Natural killer cell (primary cell): ENCODE measurements at regions not wholly inside any gene's neighbourhood (a gene's known extent, or its start where the extent isn't known, plus 50 kb on each side); places are given as distances from the start of the nearest gene placed in this dataset.
"Not testable (repeated sequence)": the region's sequence is repeated elsewhere in the genome, so short reads cannot be mapped to it uniquely, and the experiment has no call there.

Experiments
- ATAC-seq, 3 donors: fragments of 150-1000 bp in 2 of 3; fragments of 200-7000 bp in 1 of 3; cut with Tn5 transposase; 1 replicate in 1 of 3; 2 replicates in 2 of 3; pipeline ENCODE4 v1.10.0; 2021; ENCODE audit warnings: mild to moderate bottlenecking in 2 of 3, moderate library complexity in 2 of 3
- DNase-seq, 2 donors: peaks; one replicate each; pipeline versions ENCODE4 v3.0.0 to v3.0.0-alpha.2; 2013 to 2021; ENCODE audit warnings: mixed read lengths in 1 of 2
- H3K27ac ChIP-seq: one replicate; pipeline ENCODE4 v1.5.1; 2013; ENCODE audit warnings: mild to moderate bottlenecking, low read length
- H3K27me3 ChIP-seq: one replicate; pipeline ENCODE4 v1.6.1; 2013; ENCODE audit warnings: low read length; ENCODE audit not compliant: control insufficient read depth, insufficient read depth
- H3K36me3 ChIP-seq: one replicate; pipeline ENCODE4 v1.6.1; 2013; ENCODE audit warnings: low read length; ENCODE audit not compliant: control insufficient read depth, insufficient read depth
- H3K4me1 ChIP-seq: one replicate; pipeline ENCODE4 v1.6.1; 2013; ENCODE audit warnings: low read length; ENCODE audit not compliant: control insufficient read depth, insufficient read depth
- H3K4me3 ChIP-seq: one replicate; pipeline ENCODE4 v1.5.1; 2013; ENCODE audit warnings: low read length
- H3K9me3 ChIP-seq: one replicate; pipeline ENCODE4 v1.6.1; 2013; ENCODE audit warnings: low read length; ENCODE audit not compliant: control insufficient read depth, insufficient read depth
- H3K27ac Mint-ChIP-seq, 2 donors: one replicate each; pipeline ENCODE4 v1.8.0; 2022; ENCODE audit warnings: mild to moderate bottlenecking in 2 of 2, mixed read lengths in 2 of 2, moderate library complexity in 1 of 2
- H3K27me3 Mint-ChIP-seq, 2 donors: one replicate each; pipeline ENCODE4 v1.8.0; 2022; ENCODE audit warnings: low read depth in 2 of 2, mixed read lengths in 2 of 2
- H3K36me3 Mint-ChIP-seq: one replicate; pipeline ENCODE4 v1.8.0; 2022; ENCODE audit warnings: mixed read lengths
- H3K4me1 Mint-ChIP-seq, 2 donors: one replicate each; pipeline ENCODE4 v1.8.0; 2022; ENCODE audit warnings: mixed read lengths in 2 of 2
- H3K4me3 Mint-ChIP-seq: one replicate; pipeline ENCODE4 v1.8.0; 2022; ENCODE audit warnings: mild to moderate bottlenecking, moderate library complexity, mixed read lengths
- H3K9me3 Mint-ChIP-seq, 2 donors: one replicate each; pipeline ENCODE4 v1.8.0; 2022; ENCODE audit warnings: mixed read lengths in 2 of 2
- CTCF ChIP-seq: fragments of 200-600 bp; IDR thresholded peaks from one replicate; pipeline ENCODE4 v1.8.0; 2022; ENCODE audit warnings: antibody characterized with exemption
- WGBS: methylation state at CpG from one replicate; pipeline ENCODE4 v1.1.7; 2013; ENCODE audit warnings: missing lambda C conversion rate; ENCODE audit not compliant: insufficient coverage; 5-methylcytosine and 5-hydroxymethylcytosine counted together
- intact Hi-C: fragments of 100-400 bp; cut with micrococcal nuclease; formaldehyde crosslinking; loops from one replicate; pipeline ENCODE4 v1.14.2; 2022

- Histone ChIP-seq H3K27me3 (no peaks in the 10 kb centered on the region), H3K4me1 (no peaks in the 10 kb centered on the region), H3K27ac (no peak overlapping the region), H3K36me3 (no peaks in the 10 kb centered on the region), H3K9me3 (peaks cover 4% of the 10 kb centered on the region), H3K4me3 (no peak overlapping the region)
- Mint-ChIP-seq H3K9me3 (peaks cover 19 to 20% of the 10 kb centered on the region in 2 donors), H3K27ac (no peak overlapping the region), H3K4me3 (no peak overlapping the region), H3K36me3 (no peaks in the 10 kb centered on the region), H3K4me1 (no peaks in the 10 kb centered on the region), H3K27me3 (no peaks in the 10 kb centered on the region)
- DNase-seq, result no peak
- intact Hi-C loops, result no loop called here
- WGBS, result 100% methylated on average over 1 of the region's 4 CpGs
- no peak for TF ChIP-seq CTCF
- no peak for ATAC-seq
These were observed 161.1 kb downstream of the MRPS30 start for GRCh38 chr5:44969825-44970224.

GRCh38 chr5:44970963-44971362, 162.2 kb downstream of the MRPS30 start:
- H3K27me3 ChIP-seq, H3K4me3 Mint-ChIP-seq, ATAC-seq, H3K9me3 ChIP-seq, H3K4me1 Mint-ChIP-seq, intact Hi-C loops, H3K27ac ChIP-seq, H3K4me1 ChIP-seq, H3K27me3 Mint-ChIP-seq, H3K36me3 ChIP-seq, DNase-seq, H3K27ac Mint-ChIP-seq, H3K36me3 Mint-ChIP-seq, H3K4me3 ChIP-seq: not testable (repeated sequence)
- H3K9me3 Mint-ChIP-seq, result peaks cover 19 to 20% of the 10 kb centered on the region in 2 donors
- 88% methylated on average over 2 of the region's 2 CpGs for WGBS

GRCh38 chr5:44974813-44975212, 166.1 kb downstream of the MRPS30 start:
- peaks cover 5% of the 10 kb centered on the region for H3K9me3 ChIP-seq
- no peak for ATAC-seq
- Mint-ChIP-seq H3K4me3 (no peak overlapping the region), H3K4me1 (no peaks in the 10 kb centered on the region), H3K9me3 (peaks cover 19 to 22% of the 10 kb centered on the region in 2 donors), H3K27me3 (no peaks in the 10 kb centered on the region), H3K36me3 (peaks cover 22% of the 10 kb centered on the region), H3K27ac (no peak overlapping the region)
- no peak overlapping the region for H3K27ac ChIP-seq
- intact Hi-C loops, result no loop called here
- no peak for TF ChIP-seq CTCF
- H3K27me3 ChIP-seq, result no peaks in the 10 kb centered on the region
- no peak overlapping the region for H3K4me3 ChIP-seq
- DNase-seq, result no peak
- WGBS, result 89% methylated on average over 19 of the region's 19 CpGs
- no peaks in the 10 kb centered on the region for H3K4me1 ChIP-seq
- H3K36me3 ChIP-seq, result no peaks in the 10 kb centered on the region

- no peaks in the 10 kb centered on the region for H3K4me1 ChIP-seq
- H3K9me3 ChIP-seq, result peaks cover 18% of the 10 kb centered on the region
- ATAC-seq, result no peak
- Mint-ChIP-seq H3K4me1 (no peaks in the 10 kb centered on the region), H3K9me3 (peaks cover 25 to 31% of the 10 kb centered on the region in 2 donors), H3K27ac (no peak overlapping the region), H3K27me3 (no peaks in the 10 kb centered on the region), H3K36me3 (peaks cover 43% of the 10 kb centered on the region), H3K4me3 (no peak overlapping the region)
- H3K27ac ChIP-seq, result no peak overlapping the region
- 83% methylated on average over 2 of the region's 3 CpGs for WGBS
- no peaks in the 10 kb centered on the region for H3K27me3 ChIP-seq
- no peak overlapping the region for H3K4me3 ChIP-seq
- intact Hi-C loops, result no loop called here
- no peak for TF ChIP-seq CTCF
- H3K36me3 ChIP-seq, result no peaks in the 10 kb centered on the region
- no peak for DNase-seq
These were observed 173.0 kb downstream of the MRPS30 start for GRCh38 chr5:44981708-44982107.
